ENCODE measurements at regions not wholly inside any gene's neighbourhood (a gene's known extent, or its start where the extent isn't known, plus 50 kb on each side); places are given as distances from the start of the nearest gene placed in this dataset.

DNA sequence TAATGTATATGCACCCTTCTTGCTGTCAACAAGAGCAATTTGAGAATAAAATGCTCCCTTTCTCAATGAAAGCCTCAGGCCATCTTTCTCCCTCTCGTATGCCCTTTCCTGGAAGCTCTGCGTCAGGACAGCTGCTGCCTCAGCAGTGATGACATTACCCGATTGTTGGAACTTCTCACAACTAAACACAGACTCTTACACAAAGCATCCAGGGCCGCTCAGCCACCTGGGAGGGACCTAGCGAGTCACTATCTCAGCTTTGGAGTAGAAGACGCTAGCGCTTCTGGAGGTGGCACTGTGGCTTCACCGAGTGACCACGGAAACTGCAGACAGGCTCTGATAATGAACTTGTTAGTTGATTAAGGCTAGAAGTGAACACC, 153.2 kb upstream of the SOX1 start:
- H3K18ac ChIP-seq (ENCODE audit: extremely low read depth, low read length), result no peak overlapping the region
- H2BK120ac ChIP-seq (replicated peaks; ENCODE audit: low read depth, low read length), result no peak overlapping the region
- H3K27me3 ChIP-seq (replicated peaks in 1 of 4; ENCODE audit: control insufficient read depth in 3 of 4, extremely low read depth in 1 of 4, insufficient read depth in 3 of 4, low read length in 3 of 4), result no peaks in the 10 kb centered on the region; a peak in 1 of 7 replicates
- no peak overlapping the region for H2BK5ac ChIP-seq (ENCODE audit: low read depth, low read length)
- H4K8ac ChIP-seq (ENCODE audit: extremely low read depth, insufficient read depth, low read length), result no peak overlapping the region
- H3K23ac ChIP-seq (ENCODE audit: insufficient read length), result no peak overlapping the region
- ChIA-PET POLR2A (ENCODE audit: partially characterized antibody) (no interaction called here), CTCF (ENCODE audit: partially characterized antibody) (interaction anchor here (0.8 kb wide), 1 partner anchor 12 kb away, joined by 5 read pairs; no protein-coding TSS in a partner anchor)
- no peak overlapping the region for H2BK20ac ChIP-seq (ENCODE audit: low read length)
- 70% methylated on average over 8 of the region's 9 CpGs; no CpG with 5 or more reads in 1 of the 2 experiments for WGBS, 2 experiments (ENCODE audit: extremely low coverage in 1 of 2, insufficient coverage in 1 of 2, insufficient read length in 1 of 2, insufficient replicate concordance in 2 of 2, low coverage in 1 of 2, low lambda C conversion rate in 2 of 2, missing lambda C conversion rate in 1 of 2)
- H4K91ac ChIP-seq (replicated peaks; ENCODE audit: insufficient read length, low read length), result no peak overlapping the region
- H3K4me2 ChIP-seq (ENCODE audit: insufficient read depth in 1 of 2, low read depth in 2 of 2, low read length in 2 of 2), result no peak overlapping the region
- FAIRE-seq, result no peak
- TF ChIP-seq FOSL1 (IDR thresholded peaks at IDR 0.05; ENCODE audit: insufficient read depth, low read depth, low read length), result no peak
- H3K79me2 ChIP-seq (ENCODE audit: control insufficient read depth in 1 of 2, insufficient read depth in 2 of 2, low read length in 2 of 2), result no peaks in the 10 kb centered on the region
- no peak overlapping the region for H3K4ac ChIP-seq (replicated peaks; ENCODE audit: insufficient read length, low read depth, low read length)
- no peak overlapping the region for H3K4me3 ChIP-seq (ENCODE audit: extremely low read depth in 1 of 4, insufficient read depth in 2 of 4, low read depth in 3 of 4, low read length in 4 of 4)
- H3K23me2 ChIP-seq (ENCODE audit: low read depth, low read length), result no peaks in the 10 kb centered on the region
- no peaks in the 10 kb centered on the region for H3K36me3 ChIP-seq (ENCODE audit: control insufficient read depth in 2 of 4, insufficient read depth in 4 of 4, low read length in 3 of 4)
- no peaks in the 10 kb centered on the region for H3K79me1 ChIP-seq (ENCODE audit: low read depth, low read length)
- no peak overlapping the region for H3K9ac ChIP-seq (replicated peaks in 1 of 4; ENCODE audit: extremely low read depth in 1 of 4, low read depth in 3 of 4, low read length in 3 of 4)
- no peak overlapping the region for H2AFZ ChIP-seq (ENCODE audit: low read length)
- no peak overlapping the region for H2AK5ac ChIP-seq (ENCODE audit: low read depth, low read length)
- H3K56ac ChIP-seq (replicated peaks; ENCODE audit: insufficient read length, low read depth, low read length), result no peak overlapping the region
- DNase-seq (ENCODE audit: low read depth in 1 of 2, low spot score in 2 of 2), result no peak
- no peaks in the 10 kb centered on the region for H3K4me1 ChIP-seq (replicated peaks in 1 of 4; ENCODE audit: control insufficient read depth in 3 of 4, insufficient read depth in 4 of 4, low read length in 3 of 4)
- no peak overlapping the region for H3K14ac ChIP-seq (ENCODE audit: insufficient read length)
- 0 out of 2 replicates have a peak overlapping the region, but pooled peaks have one; percentile 9 for H2BK12ac ChIP-seq (ENCODE audit: low read depth, low read length)
- H4K5ac ChIP-seq (ENCODE audit: insufficient read length, low read depth, low read length), result no peak overlapping the region
- no peak overlapping the region for H2BK15ac ChIP-seq (ENCODE audit: low read length)
- H3K9me3 ChIP-seq (ENCODE audit: insufficient read depth in 2 of 2, low read depth in 1 of 2, low read length in 1 of 2), result no peaks in the 10 kb centered on the region
- H3K27ac ChIP-seq (ENCODE audit: low read depth, low read length), result no peak overlapping the region
- no peaks in the 10 kb centered on the region for H4K20me1 ChIP-seq (replicated peaks in 1 of 2; ENCODE audit: control insufficient read depth in 1 of 2, insufficient read depth in 2 of 2, low read length in 2 of 2)
